LNCaP clone FGC (cell line): ENCODE measurements at regions not wholly inside any gene's neighbourhood (a gene's known extent, or its start where the extent isn't known, plus 50 kb on each side); places are given as distances from the start of the nearest gene placed in this dataset.
"Not testable (repeated sequence)": the region's sequence is repeated elsewhere in the genome, so short reads cannot be mapped to it uniquely, and the experiment has no call there.

Source experiments
- DNase-seq: peaks from one replicate; pipeline ENCODE4 v3.0.0-alpha.2; 2011; ENCODE audit warnings: low read depth
- H3K4me3 ChIP-seq: 2 replicates; pipeline ENCODE4 v1.5.1; 2011; ENCODE audit warnings: mild to moderate bottlenecking, low read depth, low read length, control low read depth
- TF ChIP-seq, protein P1 (sequence below): IDR thresholded peaks from 2 replicates; pipeline ENCODE4 v1.5.1; 2012; ENCODE audit warnings: mild to moderate bottlenecking; ENCODE audit not compliant: control insufficient read depth, insufficient read depth; ENCODE audit errors: extremely low read depth

DNA sequence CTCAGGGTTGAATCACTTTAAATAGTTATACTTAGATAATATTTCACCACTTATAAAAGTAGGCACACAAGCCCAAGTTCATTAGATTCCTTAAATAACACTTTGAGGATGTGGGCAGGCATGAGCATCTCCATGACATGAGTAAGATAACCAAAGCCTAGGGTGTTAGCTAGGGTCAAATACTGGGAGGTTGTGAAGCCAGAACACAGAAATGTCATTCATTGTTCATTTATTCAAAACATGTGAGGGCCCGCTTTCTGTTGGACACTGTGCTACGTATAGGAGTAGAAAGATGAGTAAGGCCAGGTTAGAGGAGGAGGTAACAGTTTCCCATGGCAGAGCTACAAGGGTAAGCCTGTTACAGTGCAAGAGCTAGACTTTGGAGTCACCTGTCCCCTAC is 93.5 kb upstream of the NEDD4L start:
- DNase-seq, result no peak
- no peak overlapping the region for H3K4me3 ChIP-seq
- TF ChIP-seq, protein P1, sequence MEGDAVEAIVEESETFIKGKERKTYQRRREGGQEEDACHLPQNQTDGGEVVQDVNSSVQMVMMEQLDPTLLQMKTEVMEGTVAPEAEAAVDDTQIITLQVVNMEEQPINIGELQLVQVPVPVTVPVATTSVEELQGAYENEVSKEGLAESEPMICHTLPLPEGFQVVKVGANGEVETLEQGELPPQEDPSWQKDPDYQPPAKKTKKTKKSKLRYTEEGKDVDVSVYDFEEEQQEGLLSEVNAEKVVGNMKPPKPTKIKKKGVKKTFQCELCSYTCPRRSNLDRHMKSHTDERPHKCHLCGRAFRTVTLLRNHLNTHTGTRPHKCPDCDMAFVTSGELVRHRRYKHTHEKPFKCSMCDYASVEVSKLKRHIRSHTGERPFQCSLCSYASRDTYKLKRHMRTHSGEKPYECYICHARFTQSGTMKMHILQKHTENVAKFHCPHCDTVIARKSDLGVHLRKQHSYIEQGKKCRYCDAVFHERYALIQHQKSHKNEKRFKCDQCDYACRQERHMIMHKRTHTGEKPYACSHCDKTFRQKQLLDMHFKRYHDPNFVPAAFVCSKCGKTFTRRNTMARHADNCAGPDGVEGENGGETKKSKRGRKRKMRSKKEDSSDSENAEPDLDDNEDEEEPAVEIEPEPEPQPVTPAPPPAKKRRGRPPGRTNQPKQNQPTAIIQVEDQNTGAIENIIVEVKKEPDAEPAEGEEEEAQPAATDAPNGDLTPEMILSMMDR, result no peak

DNA sequence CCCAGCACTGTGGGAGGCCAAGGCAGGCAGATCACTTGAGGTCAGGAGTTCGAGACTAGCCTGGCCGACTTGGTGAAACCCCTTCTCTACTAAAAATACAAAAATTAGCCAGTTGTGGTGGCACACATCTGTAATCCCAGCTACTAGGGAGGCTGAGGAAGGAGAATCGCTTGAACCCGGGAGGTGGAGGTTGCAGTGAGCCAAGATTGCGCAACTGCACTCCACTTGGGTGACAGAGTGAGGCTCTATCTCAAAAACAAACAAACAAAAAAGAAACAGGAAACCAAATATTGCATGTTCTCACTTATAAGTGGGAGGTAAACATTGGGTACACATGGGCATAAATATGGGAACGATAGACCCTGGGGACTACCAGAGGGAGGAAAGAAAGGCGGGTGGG is 94.7 kb upstream of the NEDD4L start:
- H3K4me3 ChIP-seq, DNase-seq: not testable (repeated sequence)

DNA sequence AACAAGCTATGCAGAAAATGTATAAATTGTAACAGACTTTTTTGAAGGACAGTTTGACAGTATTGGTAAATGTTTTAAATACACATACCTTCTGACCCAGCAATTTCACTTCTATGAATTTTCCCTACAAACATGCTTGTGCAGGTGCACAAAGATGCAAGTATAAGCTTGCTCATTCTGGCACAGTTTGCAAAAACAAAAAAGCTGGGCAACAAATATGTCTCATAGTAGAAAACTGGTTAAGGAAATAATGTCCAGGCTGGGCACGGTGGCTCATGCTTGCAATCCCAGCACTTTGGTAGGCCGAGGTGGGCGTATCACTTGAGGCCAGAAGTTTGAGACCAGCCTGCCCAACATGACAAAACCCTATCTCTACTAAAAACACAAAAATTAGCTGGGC is 96.9 kb upstream of the NEDD4L start:
- DNase-seq, result no peak
- TF ChIP-seq, protein P1, result no peak
- H3K4me3 ChIP-seq, result no peak overlapping the region

DNA sequence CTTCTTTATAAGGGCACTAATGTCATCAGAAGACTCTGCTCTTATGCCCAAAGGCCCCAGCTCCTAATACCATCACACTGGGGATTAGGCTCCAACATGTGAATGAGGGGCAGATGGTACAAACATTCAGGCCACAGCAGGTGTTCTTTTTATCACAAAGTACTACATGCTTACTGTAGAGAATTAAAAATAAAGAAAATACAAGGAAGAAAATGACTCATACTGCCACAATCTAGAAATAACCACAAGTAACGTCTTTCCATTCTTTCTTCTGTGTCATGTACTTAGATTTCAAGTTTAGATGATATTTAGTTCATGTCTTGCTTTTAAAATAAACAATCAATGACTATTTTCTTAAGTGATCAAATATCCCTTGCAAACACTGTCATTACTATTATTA is 100.3 kb upstream of the NEDD4L start:
- H3K4me3 ChIP-seq, result no peak overlapping the region
- no peak for DNase-seq
- TF ChIP-seq, protein P1, result no peak

DNA sequence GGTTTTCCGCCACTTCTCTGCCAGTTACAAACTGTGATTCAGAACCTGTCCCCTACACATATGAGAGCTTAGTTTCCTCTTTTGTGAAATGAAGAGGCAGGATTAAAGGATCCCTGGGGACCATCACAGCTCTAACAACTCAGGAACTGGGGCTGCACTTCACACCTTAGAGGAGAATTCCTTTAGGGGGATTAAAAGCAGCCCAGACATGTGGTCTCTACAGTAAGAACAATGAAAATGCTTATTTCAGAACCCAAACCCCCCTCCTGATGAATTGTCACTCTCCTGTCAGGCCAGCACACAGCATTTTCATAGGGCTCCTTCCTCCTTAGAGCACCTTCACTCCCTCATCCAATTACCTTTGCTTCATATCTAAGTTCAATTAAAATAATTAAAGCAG is 101.5 kb upstream of the NEDD4L start:
- TF ChIP-seq, protein P1, result no peak
- H3K4me3 ChIP-seq, result no peak overlapping the region
- DNase-seq, result no peak

DNA sequence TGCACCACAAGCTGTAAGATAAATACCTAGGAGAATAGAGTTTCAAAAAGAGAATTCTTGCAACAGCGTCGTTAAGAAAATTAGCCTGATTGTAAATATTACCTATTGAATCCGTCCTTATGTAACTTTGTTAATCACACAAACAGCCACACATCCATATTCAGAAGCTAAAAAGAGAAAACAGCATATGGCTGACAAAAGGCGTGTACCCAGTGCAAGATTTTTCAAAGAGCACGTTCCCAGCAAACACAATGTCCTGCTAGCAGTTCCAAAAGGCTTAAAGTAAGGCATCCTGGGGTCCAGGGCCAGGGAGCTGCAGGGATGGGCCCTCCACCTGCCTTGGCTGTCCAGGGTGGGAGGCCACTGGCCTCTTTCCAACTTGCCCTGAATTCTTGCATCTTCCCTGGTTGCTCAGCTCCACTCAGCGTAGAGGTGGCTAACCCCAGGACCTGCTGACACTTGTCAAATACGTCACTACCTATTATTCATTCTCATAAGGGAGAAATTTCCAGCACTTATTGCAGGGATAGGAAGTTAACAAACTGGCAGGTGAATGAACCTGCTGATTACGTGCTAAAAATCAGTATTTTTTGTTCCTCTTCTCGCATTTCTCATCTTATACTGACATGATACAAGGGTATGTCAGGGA is 102.1 kb upstream of the NEDD4L start:
- TF ChIP-seq, protein P1, result no peak

DNA sequence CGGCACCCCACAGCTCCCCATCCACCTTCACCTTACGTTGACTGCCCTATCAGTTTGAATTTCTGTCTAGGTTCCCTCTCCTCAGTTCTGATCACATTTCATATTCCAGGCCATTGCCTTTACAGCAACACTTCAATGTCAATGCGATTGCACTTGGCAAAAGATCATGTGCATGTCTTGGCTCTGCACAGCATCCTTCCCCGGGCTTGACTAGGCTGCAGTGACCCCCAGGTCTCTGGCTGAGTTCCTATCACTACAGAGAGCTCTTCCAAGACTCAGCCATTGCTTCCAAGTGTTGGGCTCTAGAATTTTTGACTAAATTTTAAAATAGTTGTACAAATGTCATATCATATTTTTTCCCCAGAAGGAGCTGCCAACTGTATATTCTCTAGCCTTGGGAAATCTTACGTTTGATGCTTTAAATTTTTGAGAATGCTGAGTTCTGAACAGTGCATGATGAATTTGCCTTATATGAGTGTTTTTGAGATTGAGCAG is 103.8 kb upstream of the NEDD4L start:
- TF ChIP-seq, protein P1, result no peak
- DNase-seq, result no peak
- no peak overlapping the region for H3K4me3 ChIP-seq

More for the DNA sequence above, 102.1 kb upstream of the NEDD4L start:
- no peak overlapping the region for H3K4me3 ChIP-seq
- no peak for DNase-seq

DNA sequence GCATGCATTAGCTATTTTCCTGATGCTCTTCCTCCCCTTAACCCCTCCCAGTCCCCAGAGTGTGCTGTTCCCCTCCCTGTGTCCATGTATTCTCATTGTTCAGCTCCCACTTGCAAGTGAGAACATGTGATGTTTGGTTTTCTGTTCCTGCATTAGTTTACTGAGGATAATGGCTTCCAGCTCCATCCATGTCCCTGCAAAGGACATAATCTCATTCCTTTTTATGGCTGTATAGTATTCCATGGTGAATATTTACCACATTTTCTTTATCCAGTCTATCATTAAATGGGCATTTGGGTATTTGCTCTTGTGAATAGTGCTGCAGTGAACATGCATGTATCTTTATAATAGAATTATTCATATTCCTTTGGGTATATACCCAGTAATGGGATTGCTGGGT is 109.7 kb upstream of the NEDD4L start:
- DNase-seq, H3K4me3 ChIP-seq: not testable (repeated sequence)
